Activated B cell treated with CpG ODN at 0.5 μM for 24 hours (primary cell): ENCODE measurements at regions not wholly inside any gene's neighbourhood (a gene's known extent, or its start where the extent isn't known, plus 50 kb on each side); places are given as distances from the start of the nearest gene placed in this dataset.

Experiments used
- ATAC-seq: fragments of 200-7000 bp; cut with Tn5 transposase; one replicate; pipeline ENCODE4 v1.10.0; 2021; ENCODE audit warnings: low read depth, mild to moderate bottlenecking, moderate library complexity
- CTCF ChIA-PET: fragments of 350-600 bp; sonication (Branson Sonifier 250); formaldehyde crosslinking; loops from one replicate; lab custom pipeline; 2021; ENCODE audit warnings: antibody characterized with exemption; lab: Charles Lee
- POLR2A ChIA-PET: fragments of 350-600 bp; sonication (Branson Sonifier 250); formaldehyde crosslinking; loops from one replicate; lab custom pipeline; 2021; ENCODE audit warnings: antibody characterized with exemption; lab: Charles Lee
- DNase-seq: peaks from one replicate; pipeline ENCODE4 v3.0.0; 2022
- H3K27ac Mint-ChIP-seq: one replicate; pipeline ENCODE4 v1.8.0; 2020; ENCODE audit warnings: mixed read lengths
- H3K27me3 Mint-ChIP-seq: one replicate; pipeline ENCODE4 v1.8.0; 2021; ENCODE audit warnings: mixed read lengths
- H3K36me3 Mint-ChIP-seq: one replicate; pipeline ENCODE4 v1.8.0; 2021; ENCODE audit warnings: low read depth, mixed read lengths
- H3K4me1 Mint-ChIP-seq: one replicate; pipeline ENCODE4 v1.8.0; 2021; ENCODE audit warnings: mixed read lengths
- H3K4me3 Mint-ChIP-seq: one replicate; pipeline ENCODE4 v1.8.0; 2020; ENCODE audit warnings: mild to moderate bottlenecking, mixed read lengths
- H3K9me3 Mint-ChIP-seq: one replicate; pipeline ENCODE4 v1.8.0; 2020; ENCODE audit warnings: mixed read lengths
- intact Hi-C: fragments of 100-400 bp; cut with micrococcal nuclease; formaldehyde crosslinking; loops from one replicate; pipeline ENCODE4 v1.15.1; 2024
- TF ChIP-seq, protein P1 (sequence below): fragments of 200-600 bp; IDR thresholded peaks from one replicate; pipeline ENCODE4 v1.8.0; 2022; ENCODE audit warnings: antibody characterized with exemption, mild to moderate bottlenecking

- intact Hi-C loops = no loop called here
These were observed 843.8 kb upstream of the LRRTM1 start for GRCh38 chr2:81148323-81148722.

DNA sequence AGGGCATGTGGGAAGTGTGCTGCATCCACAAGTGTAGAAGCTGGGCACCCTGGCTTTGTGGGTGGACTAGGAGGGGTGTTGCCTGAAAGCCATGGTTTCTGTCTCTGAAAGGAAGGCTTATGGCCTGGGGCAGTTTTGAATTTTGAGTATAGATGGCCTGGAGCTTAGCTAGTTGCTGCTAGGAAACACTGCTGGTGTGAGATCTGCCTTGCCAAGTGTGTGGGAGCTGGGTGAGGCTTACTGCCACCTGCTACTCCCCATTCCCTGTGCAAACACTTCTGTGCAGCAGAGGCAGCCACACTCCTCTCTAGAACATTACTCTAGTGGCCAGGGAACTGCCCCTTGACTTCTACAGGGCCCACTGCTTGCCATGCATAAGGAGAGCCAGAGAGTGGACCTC is 831.7 kb upstream of the LRRTM1 start:
- Mint-ChIP-seq H3K4me1 (no peaks in the 10 kb centered on the region), H3K4me3 (no peak overlapping the region), H3K9me3 (peaks cover 2% of the 10 kb centered on the region), H3K36me3 (no peaks in the 10 kb centered on the region), H3K27ac (no peak overlapping the region), H3K27me3 (no peaks in the 10 kb centered on the region)
- ChIA-PET POLR2A (no interaction called here), CTCF (no interaction called here)
- no peak for DNase-seq
- intact Hi-C loops = no loop called here
- TF ChIP-seq, protein P1, sequence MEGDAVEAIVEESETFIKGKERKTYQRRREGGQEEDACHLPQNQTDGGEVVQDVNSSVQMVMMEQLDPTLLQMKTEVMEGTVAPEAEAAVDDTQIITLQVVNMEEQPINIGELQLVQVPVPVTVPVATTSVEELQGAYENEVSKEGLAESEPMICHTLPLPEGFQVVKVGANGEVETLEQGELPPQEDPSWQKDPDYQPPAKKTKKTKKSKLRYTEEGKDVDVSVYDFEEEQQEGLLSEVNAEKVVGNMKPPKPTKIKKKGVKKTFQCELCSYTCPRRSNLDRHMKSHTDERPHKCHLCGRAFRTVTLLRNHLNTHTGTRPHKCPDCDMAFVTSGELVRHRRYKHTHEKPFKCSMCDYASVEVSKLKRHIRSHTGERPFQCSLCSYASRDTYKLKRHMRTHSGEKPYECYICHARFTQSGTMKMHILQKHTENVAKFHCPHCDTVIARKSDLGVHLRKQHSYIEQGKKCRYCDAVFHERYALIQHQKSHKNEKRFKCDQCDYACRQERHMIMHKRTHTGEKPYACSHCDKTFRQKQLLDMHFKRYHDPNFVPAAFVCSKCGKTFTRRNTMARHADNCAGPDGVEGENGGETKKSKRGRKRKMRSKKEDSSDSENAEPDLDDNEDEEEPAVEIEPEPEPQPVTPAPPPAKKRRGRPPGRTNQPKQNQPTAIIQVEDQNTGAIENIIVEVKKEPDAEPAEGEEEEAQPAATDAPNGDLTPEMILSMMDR = no peak
- ATAC-seq = no peak

More at GRCh38 chr2:81148323-81148722, 843.8 kb upstream of the LRRTM1 start:
- TF ChIP-seq, protein P1 = no peak
- H3K36me3 Mint-ChIP-seq = no peaks in the 10 kb centered on the region
- H3K4me1 Mint-ChIP-seq = no peaks in the 10 kb centered on the region
- POLR2A ChIA-PET = no interaction called here
- H3K27ac Mint-ChIP-seq = no peak overlapping the region
- no peak for DNase-seq
- CTCF ChIA-PET = no interaction called here
- H3K4me3 Mint-ChIP-seq = no peak overlapping the region
- H3K27me3 Mint-ChIP-seq = no peaks in the 10 kb centered on the region
- peaks cover 9% of the 10 kb centered on the region for H3K9me3 Mint-ChIP-seq
- ATAC-seq = no peak

DNA sequence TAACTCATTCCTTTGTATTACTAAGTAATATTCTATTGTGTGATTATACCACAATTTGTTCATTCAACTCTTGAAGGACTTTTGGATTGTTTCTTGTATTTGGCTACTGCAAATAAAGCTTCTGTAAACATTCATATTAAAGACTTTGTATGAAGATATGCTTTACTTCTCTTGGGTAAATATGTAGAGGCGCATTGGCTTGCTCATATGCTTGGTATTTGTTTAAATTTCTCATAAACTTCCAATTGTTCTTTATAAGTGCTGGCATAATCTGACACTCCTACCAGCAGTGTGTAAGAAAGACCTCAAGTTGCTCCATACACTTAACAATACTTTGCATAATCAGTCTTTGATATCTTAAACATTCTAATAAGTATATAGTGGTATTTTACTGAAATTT is 792.8 kb upstream of the LRRTM1 start:
- ATAC-seq (no peak), DNase-seq (no peak)

DNA sequence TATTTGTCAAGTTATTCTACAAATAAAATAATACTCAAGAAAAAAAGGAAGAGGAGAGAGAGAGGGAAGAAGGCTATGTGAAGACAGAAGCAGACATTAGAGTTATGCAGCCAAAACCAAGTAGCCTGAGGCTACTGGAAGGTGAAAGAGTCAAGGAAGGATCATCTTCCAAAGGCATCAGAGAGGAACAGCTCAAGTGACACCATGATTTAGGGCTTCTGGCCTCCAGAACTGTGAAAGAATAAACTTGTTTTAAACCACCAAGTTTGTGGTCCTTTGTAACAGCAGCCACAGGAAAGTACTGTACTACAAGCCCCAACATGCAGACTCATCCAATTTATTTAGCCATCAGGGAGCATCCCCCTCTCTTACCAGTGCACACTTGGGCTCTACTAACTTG is 788.5 kb upstream of the LRRTM1 start:
- ChIA-PET POLR2A (no interaction called here), CTCF (no interaction called here)
- ATAC-seq = no peak
- Mint-ChIP-seq H3K27me3 (no peaks in the 10 kb centered on the region), H3K27ac (no peak overlapping the region), H3K4me3 (no peak overlapping the region), H3K36me3 (no peaks in the 10 kb centered on the region), H3K4me1 (no peaks in the 10 kb centered on the region), H3K9me3 (peaks cover 10% of the 10 kb centered on the region)
- intact Hi-C loops = no loop called here
- DNase-seq = no peak
- TF ChIP-seq, protein P1 = no peak

More for the DNA sequence above, 792.8 kb upstream of the LRRTM1 start:
- Mint-ChIP-seq H3K4me1 (no peaks in the 10 kb centered on the region), H3K36me3 (no peaks in the 10 kb centered on the region), H3K4me3 (no peak overlapping the region), H3K27ac (no peak overlapping the region), H3K27me3 (no peaks in the 10 kb centered on the region), H3K9me3 (peaks cover 6% of the 10 kb centered on the region)
- TF ChIP-seq, protein P1 = no peak
- CTCF ChIA-PET = no interaction called here
- POLR2A ChIA-PET = no interaction called here
- intact Hi-C loops = no loop called here

- no peak overlapping the region for H3K4me3 Mint-ChIP-seq
- ChIA-PET POLR2A (no interaction called here), CTCF (no interaction called here)
- no peak overlapping the region for H3K27ac Mint-ChIP-seq
- DNase-seq (no peak), ATAC-seq (no peak)
- peaks cover 11% of the 10 kb centered on the region for H3K9me3 Mint-ChIP-seq
- H3K36me3 Mint-ChIP-seq = no peaks in the 10 kb centered on the region
- H3K27me3 Mint-ChIP-seq = no peaks in the 10 kb centered on the region
- intact Hi-C loops = no loop called here
- TF ChIP-seq, protein P1 = no peak
- no peaks in the 10 kb centered on the region for H3K4me1 Mint-ChIP-seq
These were observed 783.1 kb upstream of the LRRTM1 start for GRCh38 chr2:81087646-81088045.
